ENCODE measurements at regions not wholly inside any gene's neighbourhood (a gene's known extent, or its start where the extent isn't known, plus 50 kb on each side); places are given as distances from the start of the nearest gene placed in this dataset.

- no peak for DNase-seq
Measured at GRCh38 chr3:118550122-118550521, 484.5 kb downstream of the IGSF11 start.

GRCh38 chr3:118550556-118550955 is 484.1 kb downstream of the IGSF11 start:
- no peak for DNase-seq

GRCh38 chr3:118554148-118554838 is 480.4 kb downstream of the IGSF11 start:
- DNase-seq = no peak

GRCh38 chr3:118556983-118557382 is 477.7 kb downstream of the IGSF11 start:
- DNase-seq = no peak

GRCh38 chr3:118557513-118557912 is 477.1 kb downstream of the IGSF11 start:
- DNase-seq = no peak

- no peak for DNase-seq
Measured at GRCh38 chr3:118559286-118559685, 475.4 kb downstream of the IGSF11 start.

- DNase-seq = no peak
Measured at GRCh38 chr3:118564800-118565199, 469.8 kb downstream of the IGSF11 start.

- no peak for DNase-seq
Measured at GRCh38 chr3:118573912-118574311, 460.7 kb downstream of the IGSF11 start.

GRCh38 chr3:118577055-118577777 is 457.4 kb downstream of the IGSF11 start:
- no peak for DNase-seq

GRCh38 chr3:118578559-118578958 is 456.1 kb downstream of the IGSF11 start:
- no peak for DNase-seq

- no peak for DNase-seq
Measured at GRCh38 chr3:118587037-118587741, 447.5 kb downstream of the IGSF11 start.

- no peak for DNase-seq
Measured at GRCh38 chr3:118587847-118588246, 446.8 kb downstream of the IGSF11 start.

GRCh38 chr3:118593277-118593670 is 441.4 kb downstream of the IGSF11 start:
- no peak for DNase-seq

GRCh38 chr3:118597184-118597583 is 437.5 kb downstream of the IGSF11 start:
- no peak for DNase-seq

GRCh38 chr3:118607915-118608820 is 426.5 kb downstream of the IGSF11 start:
- no peak for DNase-seq

GRCh38 chr3:118618247-118619040 is 416.2 kb downstream of the IGSF11 start:
- DNase-seq = no peak

- no peak for DNase-seq
Measured at GRCh38 chr3:118626453-118626852, 408.2 kb downstream of the IGSF11 start.

GRCh38 chr3:118628704-118629341 is 405.8 kb downstream of the IGSF11 start:
- DNase-seq = no peak

- DNase-seq = no peak
Measured at GRCh38 chr3:118629821-118630220, 404.8 kb downstream of the IGSF11 start.

- no peak for DNase-seq
Measured at GRCh38 chr3:118635711-118636110, 398.9 kb downstream of the IGSF11 start.

GRCh38 chr3:118636841-118637240 is 397.8 kb downstream of the IGSF11 start:
- DNase-seq = no peak

Data from effector CD4-positive, alpha-beta T cell (primary cell).